Osteoblast (primary cell): ENCODE measurements at regions not wholly inside any gene's neighbourhood (a gene's known extent, or its start where the extent isn't known, plus 50 kb on each side); places are given as distances from the start of the nearest gene placed in this dataset.

ENCODE experiments used
- DNase-seq: peaks from one replicate; pipeline ENCODE4 v3.0.0; 2011; ENCODE audit warnings: low spot score, mixed read lengths; ENCODE audit not compliant: insufficient read length; ENCODE audit errors: missing footprints
- H2AFZ ChIP-seq: 2 replicates; pipeline ENCODE4 v1.6.0; 2011; ENCODE audit warnings: mild to moderate bottlenecking, low read length
- H3K27ac ChIP-seq: 2 replicates; pipeline ENCODE4 v1.5.1; 2011; ENCODE audit warnings: mild to moderate bottlenecking, low read depth, low read length, moderate library complexity
- H3K27me3 ChIP-seq: 2 replicates; pipeline ENCODE4 v1.6.0; 2012; ENCODE audit warnings: mild to moderate bottlenecking, control low read depth, inconsistent platforms, low read length, moderate library complexity; ENCODE audit not compliant: insufficient read depth
- H3K36me3 ChIP-seq: 2 replicates; pipeline ENCODE4 v1.5.1; 2011; ENCODE audit warnings: mild to moderate bottlenecking, low read length, control low read depth, moderate library complexity; ENCODE audit not compliant: insufficient read depth
- H3K4me1 ChIP-seq: 2 replicates; pipeline ENCODE4 v1.5.1; 2011; ENCODE audit warnings: mild to moderate bottlenecking, low read length, control low read depth, moderate library complexity; ENCODE audit not compliant: insufficient read depth
- H3K4me2 ChIP-seq: 2 replicates; pipeline ENCODE4 v1.6.0; 2011; ENCODE audit warnings: mild to moderate bottlenecking, low read length; ENCODE audit not compliant: insufficient read depth
- H3K4me3 ChIP-seq: fragments of 200-600 bp; sonication (generic); 3 replicates; pipeline ENCODE4 v1.5.1; 2012; ENCODE audit warnings: mild to moderate bottlenecking, low read length, inconsistent platforms; ENCODE audit not compliant: insufficient read depth
- H3K79me2 ChIP-seq: 2 replicates; pipeline ENCODE4 v1.6.0; 2012; ENCODE audit warnings: mild to moderate bottlenecking, low read length, control low read depth, inconsistent platforms; ENCODE audit not compliant: insufficient read depth
- H3K9me3 ChIP-seq: 2 replicates; pipeline ENCODE4 v1.5.1; 2011; ENCODE audit warnings: low read depth, low read length, control low read depth
- H4K20me1 ChIP-seq: 2 replicates; pipeline ENCODE4 v1.6.0; 2012; ENCODE audit warnings: mild to moderate bottlenecking, low read length, control low read depth; ENCODE audit not compliant: insufficient read depth
- CTCF ChIP-seq: IDR thresholded peaks from 2 replicates; pipeline ENCODE4 v1.5.1; 2011; ENCODE audit warnings: mild to moderate bottlenecking, low read depth, low read length, moderate library complexity; ENCODE audit errors: extremely low read depth

GRCh38 chr14:71713451-71713850, 218.8 kb upstream of the RGS6 start:
- no peak for TF ChIP-seq CTCF
- peaks cover 26% of the 10 kb centered on the region for H3K36me3 ChIP-seq
- peaks cover 27% of the 10 kb centered on the region for H3K79me2 ChIP-seq
- no peaks in the 10 kb centered on the region for H3K9me3 ChIP-seq
- H3K4me1 ChIP-seq: peaks cover 67% of the 10 kb centered on the region
- no peak for DNase-seq
- no peak overlapping the region for H2AFZ ChIP-seq
- no peaks in the 10 kb centered on the region for H3K27me3 ChIP-seq
- no peak overlapping the region for H3K4me3 ChIP-seq
- H3K27ac ChIP-seq: peak overlapping the region; percentile 97
- H3K4me2 ChIP-seq: peak overlapping the region; percentile 51
- H4K20me1 ChIP-seq: no peaks in the 10 kb centered on the region

GRCh38 chr14:71714225-71714624, 218.0 kb upstream of the RGS6 start:
- peak overlapping the region; percentile 51 for H3K4me2 ChIP-seq
- peak overlapping the region; percentile 97 for H3K27ac ChIP-seq
- no peaks in the 10 kb centered on the region for H3K9me3 ChIP-seq
- no peaks in the 10 kb centered on the region for H4K20me1 ChIP-seq
- DNase-seq: peak; percentile 63
- peaks cover 31% of the 10 kb centered on the region for H3K79me2 ChIP-seq
- no peak for TF ChIP-seq CTCF
- H3K4me3 ChIP-seq: no peak overlapping the region
- peaks cover 67% of the 10 kb centered on the region for H3K4me1 ChIP-seq
- H2AFZ ChIP-seq: no peak overlapping the region
- H3K27me3 ChIP-seq: no peaks in the 10 kb centered on the region
- H3K36me3 ChIP-seq: peaks cover 25% of the 10 kb centered on the region

GRCh38 chr14:71716041-71716772, 216.0 kb upstream of the RGS6 start:
- Histone ChIP-seq H3K4me1 (peaks cover 59% of the 10 kb centered on the region), H3K27ac (peak overlapping the region; percentile 97), H3K36me3 (peaks cover 17% of the 10 kb centered on the region), H3K9me3 (no peaks in the 10 kb centered on the region), H2AFZ (no peak overlapping the region), H3K4me3 (no peak overlapping the region), H3K27me3 (no peaks in the 10 kb centered on the region), H4K20me1 (peaks cover under 1% of the 10 kb centered on the region), H3K79me2 (peaks cover 47% of the 10 kb centered on the region), H3K4me2 (peak overlapping the region; percentile 14)
- no peak for TF ChIP-seq CTCF
- peak; percentile 79 for DNase-seq

GRCh38 chr14:71720978-71721624, 211.1 kb upstream of the RGS6 start:
- peak overlapping the region; percentile 79 for H3K27ac ChIP-seq
- peaks cover 41% of the 10 kb centered on the region for H3K36me3 ChIP-seq
- no peak overlapping the region for H3K4me2 ChIP-seq
- H3K9me3 ChIP-seq: no peaks in the 10 kb centered on the region
- peak; percentile 81 for TF ChIP-seq CTCF
- H3K79me2 ChIP-seq: peaks cover 66% of the 10 kb centered on the region
- H3K4me3 ChIP-seq: no peak overlapping the region
- DNase-seq: peak; percentile 88
- peaks cover 3% of the 10 kb centered on the region for H4K20me1 ChIP-seq
- H3K27me3 ChIP-seq: no peaks in the 10 kb centered on the region
- H2AFZ ChIP-seq: no peak overlapping the region
- H3K4me1 ChIP-seq: peaks cover 31% of the 10 kb centered on the region
